CD4-positive, CD25-positive, alpha-beta regulatory T cell (primary cell): ENCODE measurements at regions not wholly inside any gene's neighbourhood (a gene's known extent, or its start where the extent isn't known, plus 50 kb on each side); places are given as distances from the start of the nearest gene placed in this dataset.

ENCODE experiments used
- ATAC-seq, 2 donors: fragments of 150-1000 bp; cut with Tn5 transposase; one replicate each; pipeline ENCODE4 v1.10.0; 2021; ENCODE audit warnings: low read depth in 2 of 2, moderate number of reproducible peaks in 2 of 2, moderate library complexity in 1 of 2
- DNase-seq, 3 donors: peaks; one replicate each; pipeline versions ENCODE4 v3.0.0 to v3.0.0-alpha.2; 2012 to 2022; ENCODE audit warnings: mixed read lengths in 1 of 3
- H3K27ac ChIP-seq: one replicate; pipeline ENCODE4 v1.7.0; 2013; ENCODE audit warnings: mild to moderate bottlenecking, low read length; ENCODE audit not compliant: insufficient read depth, poor library complexity, severe bottlenecking
- H3K27me3 ChIP-seq: one replicate; pipeline ENCODE4 v1.7.0; 2013; ENCODE audit warnings: low read length; ENCODE audit not compliant: control insufficient read depth, insufficient read depth
- H3K36me3 ChIP-seq: one replicate; pipeline ENCODE4 v1.7.0; 2013; ENCODE audit warnings: mild to moderate bottlenecking, low read length, moderate library complexity; ENCODE audit not compliant: control insufficient read depth, insufficient read depth
- H3K4me1 ChIP-seq: 2 replicates; pipeline ENCODE4 v1.7.0; 2013; ENCODE audit warnings: mild to moderate bottlenecking, low read length; ENCODE audit not compliant: insufficient read depth, control insufficient read depth, poor library complexity, severe bottlenecking
- H3K4me3 ChIP-seq: one replicate; pipeline ENCODE4 v1.7.0; 2013; ENCODE audit warnings: low read depth, mild to moderate bottlenecking, low read length, moderate library complexity
- H3K9me3 ChIP-seq, 2 experiments: 1 replicate in 1 of 2; 2 replicates in 1 of 2; pipeline ENCODE4 v1.7.0; 2013; ENCODE audit warnings: low read length in 2 of 2, mild to moderate bottlenecking in 1 of 2, moderate library complexity in 1 of 2; ENCODE audit not compliant: control insufficient read depth in 2 of 2
- H3K27ac Mint-ChIP-seq, 3 donors: one replicate each; pipeline ENCODE4 v1.8.0; 2020 to 2022; ENCODE audit warnings: mild to moderate bottlenecking in 3 of 3, mixed read lengths in 3 of 3, moderate library complexity in 2 of 3
- H3K27me3 Mint-ChIP-seq: one replicate; pipeline ENCODE4 v1.8.0; 2022; ENCODE audit warnings: mild to moderate bottlenecking, mixed read lengths
- H3K36me3 Mint-ChIP-seq: one replicate; pipeline ENCODE4 v1.8.0; 2020; ENCODE audit warnings: mixed read lengths
- H3K4me1 Mint-ChIP-seq, 4 donors: one replicate each; pipeline ENCODE4 v1.8.0; 2020 to 2022; ENCODE audit warnings: mixed read lengths in 4 of 4, mild to moderate bottlenecking in 1 of 4
- H3K4me3 Mint-ChIP-seq, 4 donors: one replicate each; pipeline ENCODE4 v1.8.0; 2020 to 2022; ENCODE audit warnings: mild to moderate bottlenecking in 4 of 4, mixed read lengths in 4 of 4, moderate library complexity in 3 of 4
- H3K9me3 Mint-ChIP-seq, 7 donors: one replicate each; pipeline ENCODE4 v1.8.0; 2020 to 2022; ENCODE audit warnings: mixed read lengths in 7 of 7, mild to moderate bottlenecking in 3 of 7, moderate library complexity in 2 of 7

- Histone ChIP-seq H3K36me3 (no peaks in the 10 kb centered on the region), H3K27ac (no peak overlapping the region), H3K4me1 (no peaks in the 10 kb centered on the region), H3K4me3 (no peak overlapping the region), H3K27me3 (no peaks in the 10 kb centered on the region), H3K9me3 (peaks cover 0 to 1% of the 10 kb centered on the region in 2 experiments)
- Mint-ChIP-seq H3K4me1 (no peaks in the 10 kb centered on the region), H3K27me3 (peaks cover 9% of the 10 kb centered on the region), H3K9me3 (peaks cover 0 to 2% (median 0%) of the 10 kb centered on the region in 7 donors), H3K4me3 (no peak overlapping the region), H3K27ac (no peak overlapping the region), H3K36me3 (no peaks in the 10 kb centered on the region)
- ATAC-seq = no peak
- DNase-seq = no peak
These were observed 149.0 kb downstream of the TEX29 start for GRCh38 chr13:111469450-111469849.

- Histone ChIP-seq H3K36me3 (no peaks in the 10 kb centered on the region), H3K4me3 (no peak overlapping the region), H3K27ac (no peak overlapping the region), H3K4me1 (no peaks in the 10 kb centered on the region), H3K9me3 (peaks cover 0 to 1% of the 10 kb centered on the region in 2 experiments), H3K27me3 (no peaks in the 10 kb centered on the region)
- H3K4me1 Mint-ChIP-seq = no peaks in the 10 kb centered on the region
- ATAC-seq (no peak), DNase-seq (no peak)
- peaks cover 9% of the 10 kb centered on the region for H3K27me3 Mint-ChIP-seq
- H3K9me3 Mint-ChIP-seq = peaks cover 0 to 2% (median 0%) of the 10 kb centered on the region in 7 donors
- H3K4me3 Mint-ChIP-seq = no peak overlapping the region
- no peaks in the 10 kb centered on the region for H3K36me3 Mint-ChIP-seq
- no peak overlapping the region for H3K27ac Mint-ChIP-seq
These were observed 149.6 kb downstream of the TEX29 start for GRCh38 chr13:111469916-111470506.

GRCh38 chr13:111470933-111471332 lies 150.5 kb downstream of the TEX29 start:
- Histone ChIP-seq H3K36me3 (no peaks in the 10 kb centered on the region), H3K27ac (no peak overlapping the region), H3K4me1 (no peaks in the 10 kb centered on the region), H3K27me3 (no peaks in the 10 kb centered on the region), H3K9me3 (peaks cover 0 to 1% of the 10 kb centered on the region in 2 experiments), H3K4me3 (no peak overlapping the region)
- no peak for DNase-seq
- H3K27ac Mint-ChIP-seq = no peak overlapping the region
- H3K4me3 Mint-ChIP-seq = no peak overlapping the region
- peaks cover 0 to 4% (median 0%) of the 10 kb centered on the region in 7 donors for H3K9me3 Mint-ChIP-seq
- H3K36me3 Mint-ChIP-seq = no peaks in the 10 kb centered on the region
- H3K4me1 Mint-ChIP-seq = no peaks in the 10 kb centered on the region
- ATAC-seq = no peak
- peaks cover 9% of the 10 kb centered on the region for H3K27me3 Mint-ChIP-seq

GRCh38 chr13:111472083-111472482 lies 151.6 kb downstream of the TEX29 start:
- Mint-ChIP-seq H3K27me3 (peaks cover 4% of the 10 kb centered on the region), H3K36me3 (no peaks in the 10 kb centered on the region), H3K4me3 (no peak overlapping the region), H3K27ac (peak overlapping the region in 1 of 3 donors; percentile 18), H3K4me1 (no peaks in the 10 kb centered on the region), H3K9me3 (peaks cover 0 to 6% (median 0%) of the 10 kb centered on the region in 7 donors)
- no peaks in the 10 kb centered on the region for H3K36me3 ChIP-seq
- no peak overlapping the region for H3K4me3 ChIP-seq
- no peaks in the 10 kb centered on the region for H3K4me1 ChIP-seq
- no peak for DNase-seq
- ATAC-seq = no peak
- no peak overlapping the region for H3K27ac ChIP-seq
- no peaks in the 10 kb centered on the region for H3K27me3 ChIP-seq
- no peaks in the 10 kb centered on the region for H3K9me3 ChIP-seq

GRCh38 chr13:111472559-111473460 lies 152.4 kb downstream of the TEX29 start:
- no peaks in the 10 kb centered on the region for H3K36me3 Mint-ChIP-seq
- no peaks in the 10 kb centered on the region for H3K27me3 Mint-ChIP-seq

GRCh38 chr13:111474136-111475002 lies 153.9 kb downstream of the TEX29 start:
- Mint-ChIP-seq H3K4me1 (no peaks in the 10 kb centered on the region), H3K27me3 (no peaks in the 10 kb centered on the region), H3K27ac (no peak overlapping the region), H3K36me3 (no peaks in the 10 kb centered on the region), H3K4me3 (no peak overlapping the region), H3K9me3 (peaks cover 0 to 4% (median 0%) of the 10 kb centered on the region in 7 donors)
- ATAC-seq (no peak), DNase-seq (peak in 1 of 3 donors; percentile 16)
- Histone ChIP-seq H3K27me3 (no peaks in the 10 kb centered on the region), H3K9me3 (no peaks in the 10 kb centered on the region), H3K4me1 (no peaks in the 10 kb centered on the region), H3K27ac (no peak overlapping the region), H3K4me3 (no peak overlapping the region), H3K36me3 (no peaks in the 10 kb centered on the region)

More at GRCh38 chr13:111472559-111473460, 152.4 kb downstream of the TEX29 start:
- H3K27ac Mint-ChIP-seq = peak overlapping the region in 1 of 3 donors; percentile 64
- Histone ChIP-seq H3K36me3 (no peaks in the 10 kb centered on the region), H3K27ac (no peak overlapping the region), H3K27me3 (no peaks in the 10 kb centered on the region), H3K4me1 (no peaks in the 10 kb centered on the region), H3K9me3 (no peaks in the 10 kb centered on the region), H3K4me3 (no peak overlapping the region)
- no peak for DNase-seq
- H3K4me1 Mint-ChIP-seq = no peaks in the 10 kb centered on the region
- ATAC-seq = no peak
- no peak overlapping the region for H3K4me3 Mint-ChIP-seq
- H3K9me3 Mint-ChIP-seq = peaks cover 0 to 4% (median 0%) of the 10 kb centered on the region in 7 donors

- Mint-ChIP-seq H3K4me1 (no peaks in the 10 kb centered on the region), H3K27me3 (no peaks in the 10 kb centered on the region), H3K36me3 (no peaks in the 10 kb centered on the region), H3K9me3 (peaks cover 0 to 4% (median 0%) of the 10 kb centered on the region in 7 donors), H3K27ac (no peak overlapping the region), H3K4me3 (no peak overlapping the region)
- Histone ChIP-seq H3K27ac (no peak overlapping the region), H3K4me1 (no peaks in the 10 kb centered on the region), H3K27me3 (no peaks in the 10 kb centered on the region), H3K9me3 (no peaks in the 10 kb centered on the region), H3K36me3 (no peaks in the 10 kb centered on the region), H3K4me3 (no peak overlapping the region)
- DNase-seq (no peak), ATAC-seq (no peak)
These were observed 155.0 kb downstream of the TEX29 start for GRCh38 chr13:111475488-111475887.
